Mesothelial cell of epicardium (in vitro differentiated cells): ENCODE measurements at regions not wholly inside any gene's neighbourhood (a gene's known extent, or its start where the extent isn't known, plus 50 kb on each side); places are given as distances from the start of the nearest gene placed in this dataset.
A peak's percentile ranks its signal among the peaks of the same experiment; 100 is the strongest.

ENCODE experiments used
- DNase-seq, 2 experiments: peaks; one replicate each; pipeline ENCODE4 v3.0.0; 2021; ENCODE audit warnings: low spot score in 2 of 2; ENCODE audit not compliant: unreplicated experiment in 2 of 2
- H3K27ac Mint-ChIP-seq: 2 replicates; pipeline ENCODE4 v1.8.0; 2021; ENCODE audit warnings: mixed read lengths
- H3K27me3 Mint-ChIP-seq: 2 replicates; pipeline ENCODE4 v1.8.0; 2021; ENCODE audit warnings: low read depth, mixed read lengths
- H3K36me3 Mint-ChIP-seq: 2 replicates; pipeline ENCODE4 v1.8.0; 2021; ENCODE audit warnings: mixed read lengths
- H3K4me1 Mint-ChIP-seq: 2 replicates; pipeline ENCODE4 v1.8.0; 2021; ENCODE audit warnings: mixed read lengths
- H3K4me3 Mint-ChIP-seq: 2 replicates; pipeline ENCODE4 v1.8.0; 2021; ENCODE audit warnings: mild to moderate bottlenecking, moderate library complexity, mixed read lengths
- H3K9me3 Mint-ChIP-seq: 2 replicates; pipeline ENCODE4 v1.8.0; 2021; ENCODE audit warnings: mixed read lengths
- TF ChIP-seq, protein P1 (sequence below): fragments of 200-600 bp; sonication (generic); IDR thresholded peaks from one replicate; pipeline ENCODE4 v1.5.0; 2021; ENCODE audit warnings: antibody characterized with exemption; ENCODE audit not compliant: unreplicated experiment

DNA sequence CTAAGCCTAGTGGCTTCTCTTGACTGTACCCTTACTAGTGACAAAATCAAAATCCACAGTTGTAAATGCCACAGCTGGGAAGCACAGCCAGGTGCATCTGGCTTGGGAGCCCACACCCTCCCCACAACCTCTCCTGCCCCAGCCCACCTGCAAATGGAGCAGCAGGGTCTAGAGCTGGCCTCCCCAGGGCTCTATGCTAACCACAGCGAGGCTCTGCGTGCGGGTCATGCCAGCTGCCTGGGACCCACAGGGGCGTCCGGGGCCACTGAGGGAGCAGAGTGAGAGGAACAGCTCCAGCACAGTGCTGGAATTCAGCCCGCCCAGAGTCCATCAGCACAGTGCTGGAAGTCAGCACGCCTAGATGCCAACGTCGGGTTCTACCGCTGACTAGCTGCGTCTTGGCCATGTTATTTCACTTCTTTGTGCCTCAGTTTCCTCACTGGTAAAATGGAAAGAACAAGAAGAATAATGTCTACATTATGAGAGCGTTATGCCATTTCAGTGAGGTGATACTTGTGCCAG, 109.1 kb upstream of the ID2 start:
- Mint-ChIP-seq H3K27me3 (no peaks in the 10 kb centered on the region), H3K4me1 (peaks cover 42% of the 10 kb centered on the region), H3K4me3 (no peak overlapping the region), H3K27ac (peak overlapping the region; percentile 79), H3K36me3 (no peaks in the 10 kb centered on the region), H3K9me3 (no peaks in the 10 kb centered on the region)
- no peak for DNase-seq
- TF ChIP-seq, protein P1, sequence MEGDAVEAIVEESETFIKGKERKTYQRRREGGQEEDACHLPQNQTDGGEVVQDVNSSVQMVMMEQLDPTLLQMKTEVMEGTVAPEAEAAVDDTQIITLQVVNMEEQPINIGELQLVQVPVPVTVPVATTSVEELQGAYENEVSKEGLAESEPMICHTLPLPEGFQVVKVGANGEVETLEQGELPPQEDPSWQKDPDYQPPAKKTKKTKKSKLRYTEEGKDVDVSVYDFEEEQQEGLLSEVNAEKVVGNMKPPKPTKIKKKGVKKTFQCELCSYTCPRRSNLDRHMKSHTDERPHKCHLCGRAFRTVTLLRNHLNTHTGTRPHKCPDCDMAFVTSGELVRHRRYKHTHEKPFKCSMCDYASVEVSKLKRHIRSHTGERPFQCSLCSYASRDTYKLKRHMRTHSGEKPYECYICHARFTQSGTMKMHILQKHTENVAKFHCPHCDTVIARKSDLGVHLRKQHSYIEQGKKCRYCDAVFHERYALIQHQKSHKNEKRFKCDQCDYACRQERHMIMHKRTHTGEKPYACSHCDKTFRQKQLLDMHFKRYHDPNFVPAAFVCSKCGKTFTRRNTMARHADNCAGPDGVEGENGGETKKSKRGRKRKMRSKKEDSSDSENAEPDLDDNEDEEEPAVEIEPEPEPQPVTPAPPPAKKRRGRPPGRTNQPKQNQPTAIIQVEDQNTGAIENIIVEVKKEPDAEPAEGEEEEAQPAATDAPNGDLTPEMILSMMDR: no peak

DNA sequence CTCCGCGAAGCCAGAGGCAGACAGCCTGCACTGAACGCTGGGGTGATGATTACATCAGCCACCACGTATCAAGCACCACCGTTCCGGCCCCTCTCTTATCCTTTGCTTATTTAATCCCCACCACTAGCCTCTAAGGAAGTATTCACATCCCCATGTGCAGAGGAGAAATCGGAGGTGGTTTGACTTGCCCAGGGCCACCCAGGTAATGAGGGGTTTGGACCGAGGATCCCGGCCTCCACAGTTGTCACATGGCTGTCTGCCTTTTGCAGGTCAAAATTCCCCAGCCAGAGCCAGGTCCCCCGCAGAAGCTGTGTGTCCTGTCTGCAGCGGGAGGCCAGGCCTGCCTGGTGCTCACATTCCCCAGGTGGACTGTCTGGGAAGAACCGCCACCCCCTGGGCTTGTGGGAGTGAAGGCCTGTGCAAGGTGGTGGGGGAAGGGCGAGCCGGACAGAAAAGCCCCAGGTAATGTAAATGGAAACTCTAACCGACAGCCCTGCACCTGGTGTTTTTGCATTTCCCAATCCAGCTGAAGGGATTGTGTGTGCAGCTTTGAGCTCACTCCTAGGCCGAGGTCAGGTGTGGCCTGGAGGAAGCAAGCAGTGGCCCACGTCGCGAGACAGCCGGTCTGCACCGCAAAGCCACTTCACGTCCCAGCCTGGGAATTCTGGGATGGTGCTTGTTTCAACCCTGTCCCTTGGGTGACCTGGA, 108.5 kb upstream of the ID2 start:
- Mint-ChIP-seq H3K27me3 (no peaks in the 10 kb centered on the region), H3K4me3 (no peak overlapping the region), H3K4me1 (peaks cover 39% of the 10 kb centered on the region), H3K27ac (peak overlapping the region; percentile 79), H3K36me3 (no peaks in the 10 kb centered on the region), H3K9me3 (no peaks in the 10 kb centered on the region)
- DNase-seq: no peak
- TF ChIP-seq, protein P1: no peak

DNA sequence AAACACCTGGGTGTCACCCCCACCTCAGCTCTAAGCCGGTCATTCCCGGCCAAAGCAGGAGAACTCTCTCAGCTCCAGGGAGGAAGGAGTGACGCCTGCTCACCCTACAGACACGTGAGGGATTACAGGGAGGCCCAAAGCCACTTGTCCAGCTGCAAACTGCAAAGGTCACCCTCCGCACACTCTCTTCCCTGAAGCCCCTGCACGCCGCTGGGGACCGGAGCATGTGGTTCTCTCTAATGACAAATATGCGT, 108.0 kb upstream of the ID2 start:
- no peak for DNase-seq
- peaks cover 42% of the 10 kb centered on the region for H3K4me1 Mint-ChIP-seq
- no peaks in the 10 kb centered on the region for H3K27me3 Mint-ChIP-seq
- H3K27ac Mint-ChIP-seq: no peak overlapping the region
- TF ChIP-seq, protein P1: no peak
- no peaks in the 10 kb centered on the region for H3K9me3 Mint-ChIP-seq
- no peak overlapping the region for H3K4me3 Mint-ChIP-seq
- no peaks in the 10 kb centered on the region for H3K36me3 Mint-ChIP-seq

DNA sequence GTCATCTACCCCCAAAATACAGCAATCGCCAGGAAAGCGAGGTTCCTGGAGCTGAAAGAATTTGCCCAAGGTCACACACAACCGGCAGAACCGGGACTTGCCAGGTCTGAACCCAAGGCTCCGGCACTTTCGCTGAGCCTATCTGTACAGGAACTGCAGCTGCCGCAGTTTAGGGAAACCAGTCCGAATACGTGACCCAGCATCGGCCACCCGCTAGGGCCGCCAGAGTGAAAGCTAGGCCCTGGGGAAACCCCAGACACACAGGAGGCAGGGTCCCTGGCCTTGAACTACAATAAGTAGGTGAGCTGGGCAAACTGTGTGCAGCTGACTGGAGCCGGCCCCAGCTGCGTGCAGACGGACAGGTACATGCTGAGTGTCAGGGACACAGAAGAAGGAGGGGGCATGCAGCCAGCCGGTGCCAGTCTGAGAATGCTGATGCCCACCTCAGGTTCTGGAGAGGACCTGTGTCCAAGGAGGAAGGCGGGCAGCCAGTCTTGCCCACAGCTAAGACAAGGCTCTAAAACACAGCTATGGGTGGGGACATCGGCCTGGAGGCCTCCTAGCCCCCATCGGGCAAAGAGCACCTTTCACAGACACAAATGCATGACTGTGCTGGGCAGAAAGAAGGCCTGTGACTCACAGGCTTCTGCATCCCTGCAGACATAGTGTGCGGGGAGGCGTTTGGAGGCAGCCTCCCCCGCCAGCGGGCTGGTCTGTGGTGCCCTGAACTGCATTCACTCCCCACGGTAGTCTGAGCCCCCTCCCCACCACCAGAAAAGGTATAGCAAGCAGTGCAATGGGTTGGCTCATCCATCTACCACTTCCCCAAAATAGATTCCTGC, 107.4 kb upstream of the ID2 start:
- H3K4me3 Mint-ChIP-seq: no peak overlapping the region
- H3K4me1 Mint-ChIP-seq: peaks cover 47% of the 10 kb centered on the region
- TF ChIP-seq, protein P1: no peak

DNA sequence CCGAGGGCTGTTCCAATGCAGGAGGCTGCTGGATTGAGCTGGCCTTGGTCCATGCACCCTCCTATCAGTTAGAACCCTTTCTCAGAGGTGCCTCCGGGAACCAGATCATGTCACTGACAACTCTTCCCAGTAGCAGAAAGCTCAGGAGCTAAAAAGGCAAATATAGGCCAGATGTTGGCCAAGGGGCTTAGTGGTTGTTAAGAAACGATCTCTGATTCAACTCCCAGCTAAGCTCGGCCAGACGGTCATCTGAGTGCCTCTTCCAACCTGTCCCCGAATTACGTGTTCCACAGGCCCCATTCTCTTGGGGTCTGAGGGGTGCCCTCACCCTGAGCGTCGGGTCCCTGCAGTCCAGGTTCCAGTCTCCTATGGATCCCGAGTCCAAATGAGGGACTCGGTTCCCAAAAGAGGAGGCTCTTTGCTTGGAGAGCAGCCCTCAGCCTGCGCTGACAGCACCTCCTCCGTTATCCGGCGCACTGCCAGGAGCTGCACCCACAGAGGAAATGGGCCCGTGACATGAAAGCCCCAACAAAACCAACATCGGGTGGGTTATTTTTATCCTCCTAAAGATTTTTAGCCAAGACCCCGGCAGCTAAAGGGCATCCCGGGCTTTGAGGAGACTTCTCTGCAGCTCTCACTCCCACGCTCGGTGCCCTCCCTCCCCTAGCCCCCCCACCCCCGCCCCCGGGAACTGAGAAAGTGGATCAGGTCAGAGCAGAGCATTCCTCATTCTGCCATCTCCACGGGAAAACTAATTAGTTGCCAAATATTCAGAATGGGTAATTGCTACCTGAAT, 106.6 kb upstream of the ID2 start:
- DNase-seq: peak in 1 of 2 experiments; percentile 38
- peak overlapping the region; percentile 47 for H3K27ac Mint-ChIP-seq
- TF ChIP-seq, protein P1: no peak
- no peak overlapping the region for H3K4me3 Mint-ChIP-seq
- no peaks in the 10 kb centered on the region for H3K36me3 Mint-ChIP-seq
- no peaks in the 10 kb centered on the region for H3K27me3 Mint-ChIP-seq
- H3K4me1 Mint-ChIP-seq: peaks cover 53% of the 10 kb centered on the region
- no peaks in the 10 kb centered on the region for H3K9me3 Mint-ChIP-seq

More for the DNA sequence above, 107.4 kb upstream of the ID2 start:
- DNase-seq: peak in 1 of 2 experiments; percentile 36
- peak overlapping the region; percentile 47 for H3K27ac Mint-ChIP-seq
- no peaks in the 10 kb centered on the region for H3K9me3 Mint-ChIP-seq
- no peaks in the 10 kb centered on the region for H3K27me3 Mint-ChIP-seq
- no peaks in the 10 kb centered on the region for H3K36me3 Mint-ChIP-seq
